A673 (cell line): ENCODE measurements at regions not wholly inside any gene's neighbourhood (a gene's known extent, or its start where the extent isn't known, plus 50 kb on each side); places are given as distances from the start of the nearest gene placed in this dataset.

Experiments used
- BruUV-seq: library from RNA; stranded (reverse); fragments of 400-500 nt; replicated peaks from 2 replicates; lab custom pipeline; 2021; lab: Mats Ljungman, UMichigan
- CTCF ChIA-PET: fragments of 300-600 bp; sonication (Branson Sonifier 250); formaldehyde crosslinking; loops from one replicate; lab custom pipeline; 2022; ENCODE audit warnings: antibody characterized with exemption; lab: Charles Lee
- POLR2A ChIA-PET: fragments of 300-600 bp; sonication (Branson Sonifier 250); formaldehyde crosslinking; loops from one replicate; lab custom pipeline; 2022; ENCODE audit warnings: antibody characterized with exemption; ENCODE audit not compliant: low non-redundant PET; lab: Charles Lee
- DNase-seq: peaks from one replicate; pipeline ENCODE4 v3.0.0-alpha.2; 2015; ENCODE audit warnings: low spot score
- H3K27ac ChIP-seq: fragments of 200-600 bp; sonication (generic); 2 replicates; pipeline ENCODE4 v1.5.1; 2016; ENCODE audit warnings: mixed run types, low read depth, mild to moderate bottlenecking, mixed read lengths, antibody characterized with exemption, low read length; ENCODE audit not compliant: poor library complexity, severe bottlenecking
- H3K27me3 ChIP-seq: fragments of 200-600 bp; sonication (generic); replicated peaks from 2 replicates; pipeline ENCODE4 v1.6.1; 2017; ENCODE audit warnings: mixed run types, low read depth, mild to moderate bottlenecking, mixed read lengths, antibody characterized with exemption, low read length; ENCODE audit not compliant: insufficient read depth, poor library complexity
- H3K36me3 ChIP-seq: fragments of 200-600 bp; sonication (generic); 2 replicates; pipeline ENCODE4 v1.6.1; 2016; ENCODE audit warnings: mixed run types, mild to moderate bottlenecking, mixed read lengths, antibody characterized with exemption, low read length; ENCODE audit not compliant: insufficient read depth, poor library complexity, severe bottlenecking
- H3K4me1 ChIP-seq: fragments of 200-600 bp; sonication (generic); 2 replicates; pipeline ENCODE4 v1.6.1; 2017; ENCODE audit warnings: mixed run types, mild to moderate bottlenecking, mixed read lengths, antibody characterized with exemption, low read length; ENCODE audit not compliant: insufficient read depth, poor library complexity, severe bottlenecking
- H3K4me3 ChIP-seq: fragments of 200-600 bp; sonication (generic); 2 replicates; pipeline ENCODE4 v1.5.1; 2016; ENCODE audit warnings: low read depth, mixed run types, mild to moderate bottlenecking, mixed read lengths, low read length; ENCODE audit not compliant: poor library complexity, severe bottlenecking
- H3K9me3 ChIP-seq: fragments of 200-600 bp; sonication (generic); 2 replicates; pipeline ENCODE4 v1.6.1; 2016; ENCODE audit warnings: mixed run types, low read depth, mild to moderate bottlenecking, mixed read lengths, antibody characterized with exemption, low read length; ENCODE audit not compliant: poor library complexity, severe bottlenecking
- EZH2 ChIP-seq: fragments of 200-600 bp; sonication (generic); IDR thresholded peaks from 2 replicates; pipeline ENCODE4 v1.6.1; 2017; ENCODE audit warnings: borderline replicate concordance, low read depth, mild to moderate bottlenecking, mixed read lengths, antibody characterized with exemption, low read length; ENCODE audit not compliant: poor library complexity, severe bottlenecking
- intact Hi-C: fragments of 100-400 bp; cut with micrococcal nuclease; formaldehyde crosslinking; loops from one replicate; pipeline ENCODE4 v1.10.0; 2022; ENCODE audit not compliant: unreplicated experiment
- TF ChIP-seq, protein P1 (sequence below): fragments of 300-800, 200-600 bp; sonication (generic); conservative IDR thresholded peaks from 2 replicates; pipeline ENCODE4 v1.5.1; 2017; ENCODE audit warnings: low read depth, mild to moderate bottlenecking, antibody characterized with exemption, low read length, moderate library complexity, mixed read lengths

DNA sequence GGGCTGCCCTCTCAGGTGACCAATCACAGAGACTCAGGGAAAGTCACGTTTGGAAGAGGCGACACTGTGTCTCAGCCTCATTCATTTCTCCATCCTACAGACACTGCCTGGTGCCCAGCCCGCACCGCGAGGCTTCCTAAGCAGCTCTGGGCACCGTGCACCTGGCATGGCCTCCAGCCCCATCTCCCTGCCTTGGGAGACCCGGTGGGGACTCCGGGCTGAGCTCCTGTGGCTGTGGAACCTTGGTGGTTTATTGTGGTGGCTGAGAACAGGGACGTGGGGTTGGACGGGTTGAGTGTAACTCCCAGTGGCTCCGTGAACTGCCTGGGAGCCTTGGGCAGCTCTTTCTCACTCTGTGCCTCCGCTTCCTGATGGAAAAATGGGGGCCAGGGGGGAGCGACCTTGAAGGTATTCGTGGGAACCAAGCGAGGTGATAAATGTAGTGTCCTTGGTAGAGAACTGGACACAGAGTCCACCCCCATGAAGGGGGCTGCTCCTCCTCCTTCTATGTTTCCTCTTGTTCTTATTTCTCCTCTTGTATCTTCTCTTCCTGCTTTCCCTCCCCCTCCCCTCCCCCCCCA lies 215.4 kb downstream of the SEC14L1 start:
- Histone ChIP-seq H3K4me1 (peaks cover 19% of the 10 kb centered on the region), H3K36me3 (no peaks in the 10 kb centered on the region), H3K4me3 (no peak overlapping the region), H3K9me3 (no peaks in the 10 kb centered on the region), H3K27ac (no peak overlapping the region), H3K27me3 (no peaks in the 10 kb centered on the region)
- intact Hi-C loops = no loop called here
- CTCF ChIA-PET = no interaction called here
- no TSS peak for BruUV-seq
- POLR2A ChIA-PET = no interaction called here
- no peak for DNase-seq
- TF ChIP-seq, protein P1, sequence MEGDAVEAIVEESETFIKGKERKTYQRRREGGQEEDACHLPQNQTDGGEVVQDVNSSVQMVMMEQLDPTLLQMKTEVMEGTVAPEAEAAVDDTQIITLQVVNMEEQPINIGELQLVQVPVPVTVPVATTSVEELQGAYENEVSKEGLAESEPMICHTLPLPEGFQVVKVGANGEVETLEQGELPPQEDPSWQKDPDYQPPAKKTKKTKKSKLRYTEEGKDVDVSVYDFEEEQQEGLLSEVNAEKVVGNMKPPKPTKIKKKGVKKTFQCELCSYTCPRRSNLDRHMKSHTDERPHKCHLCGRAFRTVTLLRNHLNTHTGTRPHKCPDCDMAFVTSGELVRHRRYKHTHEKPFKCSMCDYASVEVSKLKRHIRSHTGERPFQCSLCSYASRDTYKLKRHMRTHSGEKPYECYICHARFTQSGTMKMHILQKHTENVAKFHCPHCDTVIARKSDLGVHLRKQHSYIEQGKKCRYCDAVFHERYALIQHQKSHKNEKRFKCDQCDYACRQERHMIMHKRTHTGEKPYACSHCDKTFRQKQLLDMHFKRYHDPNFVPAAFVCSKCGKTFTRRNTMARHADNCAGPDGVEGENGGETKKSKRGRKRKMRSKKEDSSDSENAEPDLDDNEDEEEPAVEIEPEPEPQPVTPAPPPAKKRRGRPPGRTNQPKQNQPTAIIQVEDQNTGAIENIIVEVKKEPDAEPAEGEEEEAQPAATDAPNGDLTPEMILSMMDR = no peak
- TF ChIP-seq EZH2 = no peak

DNA sequence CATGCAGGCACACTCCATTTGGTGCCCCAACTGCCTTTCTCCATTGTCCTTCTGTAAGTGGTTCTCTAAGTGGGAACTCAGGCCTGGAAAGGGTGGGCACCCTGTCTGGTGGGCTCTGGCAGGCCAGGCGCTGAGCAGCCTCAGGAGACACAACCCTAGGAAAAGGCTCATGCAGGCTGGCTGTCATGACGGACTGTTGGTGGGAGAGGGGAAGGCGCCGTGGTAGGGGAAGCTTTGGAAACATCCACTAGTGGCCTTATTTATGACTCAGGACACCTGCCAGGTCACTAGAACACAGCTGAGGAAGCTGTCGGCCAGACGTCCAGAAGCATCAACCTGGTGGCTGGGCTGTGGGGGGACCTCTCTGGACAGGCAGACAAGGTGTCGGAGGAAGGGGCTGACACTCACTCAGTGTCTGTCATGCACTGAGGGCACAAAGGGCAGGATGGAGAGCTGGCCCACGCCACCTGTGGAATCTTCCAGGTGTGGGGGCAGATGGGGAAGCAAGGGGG lies 216.0 kb downstream of the SEC14L1 start:
- no peak for DNase-seq
- ChIA-PET CTCF (no interaction called here), POLR2A (no interaction called here)
- no TSS peak for BruUV-seq
- Histone ChIP-seq H3K27ac (no peak overlapping the region), H3K4me3 (no peak overlapping the region), H3K4me1 (peaks cover 19% of the 10 kb centered on the region), H3K27me3 (no peaks in the 10 kb centered on the region), H3K9me3 (no peaks in the 10 kb centered on the region), H3K36me3 (no peaks in the 10 kb centered on the region)
- intact Hi-C loops = no loop called here
- TF ChIP-seq EZH2 = no peak
- TF ChIP-seq, protein P1 = no peak

DNA sequence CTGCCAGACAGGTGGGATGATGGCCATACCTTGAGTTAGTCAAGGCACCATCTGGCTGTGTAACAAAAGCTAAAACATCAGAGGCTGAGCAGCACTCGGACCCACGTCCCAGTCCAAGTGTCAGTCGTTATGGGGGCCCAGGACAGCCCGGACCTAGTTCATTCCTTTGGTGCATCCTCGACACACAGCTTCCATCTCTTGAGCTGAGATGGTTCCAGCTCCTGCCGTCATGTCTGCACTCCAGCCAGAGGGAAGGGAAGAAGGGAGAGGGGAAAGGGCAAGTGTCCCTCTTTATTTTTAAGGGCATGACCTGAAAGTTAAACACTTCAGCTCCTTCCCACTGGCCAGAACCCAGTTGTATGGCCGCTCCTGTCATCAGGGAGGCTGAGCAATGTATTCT lies 218.0 kb downstream of the SEC14L1 start:
- intact Hi-C loops = no loop called here
- Histone ChIP-seq H3K9me3 (no peaks in the 10 kb centered on the region), H3K4me3 (no peak overlapping the region), H3K27me3 (no peaks in the 10 kb centered on the region), H3K27ac (no peak overlapping the region), H3K4me1 (peaks cover 22% of the 10 kb centered on the region), H3K36me3 (no peaks in the 10 kb centered on the region)
- DNase-seq = no peak
- no TSS peak for BruUV-seq
- CTCF ChIA-PET = interaction anchor here (0.7 kb wide), 1 partner anchor 666 kb away, joined by 3 read pairs; no protein-coding TSS in a partner anchor
- POLR2A ChIA-PET = no interaction called here
- no peak for TF ChIP-seq EZH2
- TF ChIP-seq, protein P1 = no peak
